CD14-positive monocyte (primary cell): ENCODE measurements at regions not wholly inside any gene's neighbourhood (a gene's known extent, or its start where the extent isn't known, plus 50 kb on each side); places are given as distances from the start of the nearest gene placed in this dataset.

Source experiments
- DNase-seq, 3 donors: peaks; one replicate each; pipeline ENCODE4 v3.0.0-alpha.2; 2011 to 2022
- H2AFZ ChIP-seq: 2 replicates; pipeline ENCODE4 v1.6.0; 2012; ENCODE audit warnings: mild to moderate bottlenecking, low read depth, low read length, inconsistent platforms; ENCODE audit not compliant: insufficient read depth, poor library complexity, severe bottlenecking
- H3K27ac ChIP-seq, 2 donors: 1 replicate in 1 of 2; 2 replicates in 1 of 2; pipeline ENCODE4 v1.5.1; 2012 to 2013; ENCODE audit warnings: low read length in 2 of 2, control low read depth in 1 of 2, inconsistent platforms in 1 of 2, low read depth in 1 of 2, mild to moderate bottlenecking in 1 of 2
- H3K27me3 ChIP-seq, 2 donors: one replicate each; pipeline versions ENCODE4 v1.6.0 to v1.6.1; 2011 to 2013; ENCODE audit warnings: low read length in 2 of 2; ENCODE audit not compliant: control insufficient read depth in 2 of 2, insufficient read depth in 2 of 2
- H3K36me3 ChIP-seq, 2 donors: replicated peaks in 1 of 2; 1 replicate in 1 of 2; 2 replicates in 1 of 2; pipeline versions ENCODE4 v1.5.1 to v1.6.1; 2012 to 2013; ENCODE audit warnings: low read length in 2 of 2, control low read depth in 1 of 2, inconsistent platforms in 1 of 2, mild to moderate bottlenecking in 1 of 2; ENCODE audit not compliant: insufficient read depth in 2 of 2, control insufficient read depth in 1 of 2
- H3K4me1 ChIP-seq, 2 donors: 1 replicate in 1 of 2; 2 replicates in 1 of 2; pipeline versions ENCODE4 v1.5.1 to v1.6.1; 2012 to 2013; ENCODE audit warnings: low read length in 2 of 2, control low read depth in 1 of 2, inconsistent platforms in 1 of 2, mild to moderate bottlenecking in 1 of 2, moderate library complexity in 1 of 2; ENCODE audit not compliant: insufficient read depth in 2 of 2, control insufficient read depth in 1 of 2
- H3K4me2 ChIP-seq: replicated peaks from 2 replicates; pipeline ENCODE3; 2012; ENCODE audit warnings: low read length, moderate library complexity, mild to moderate bottlenecking; ENCODE audit not compliant: poor library complexity, severe bottlenecking; ENCODE audit errors: extremely low read depth
- H3K4me3 ChIP-seq, 3 experiments: fragments of 200-600 bp in 1 of 3; sonication (generic) in 1 of 3; replicated peaks in 1 of 3; 1 replicate in 2 of 3; 2 replicates in 1 of 3; pipeline ENCODE4 v1.5.1; 2011 to 2013; ENCODE audit warnings: low read length in 3 of 3, mild to moderate bottlenecking in 3 of 3, control low read depth in 2 of 3, low read depth in 2 of 3, inconsistent platforms in 1 of 3, moderate library complexity in 1 of 3
- H3K79me2 ChIP-seq: 2 replicates; pipeline ENCODE4 v1.6.0; 2012; ENCODE audit warnings: mild to moderate bottlenecking, control low read depth, inconsistent platforms, low read length, moderate library complexity; ENCODE audit not compliant: insufficient read depth
- H3K9ac ChIP-seq: 2 replicates; pipeline ENCODE4 v1.6.0; 2017; ENCODE audit warnings: low read length, mild to moderate bottlenecking; ENCODE audit not compliant: insufficient read depth, poor library complexity, severe bottlenecking
- H3K9me3 ChIP-seq, 2 donors: replicated peaks in 1 of 2; 1 replicate in 1 of 2; 2 replicates in 1 of 2; pipeline versions ENCODE4 v1.5.1 to v1.6.1; 2012 to 2013; ENCODE audit warnings: low read length in 2 of 2, control low read depth in 1 of 2; ENCODE audit not compliant: control insufficient read depth in 1 of 2, insufficient read depth in 1 of 2
- H4K20me1 ChIP-seq: 2 replicates; pipeline ENCODE4 v1.6.0; 2012; ENCODE audit warnings: mild to moderate bottlenecking, low read length, control low read depth, moderate library complexity; ENCODE audit not compliant: insufficient read depth
- H3K27ac Mint-ChIP-seq, 7 donors: one replicate each; pipeline ENCODE4 v1.8.0; 2020; ENCODE audit warnings: mild to moderate bottlenecking in 7 of 7, mixed read lengths in 7 of 7, moderate library complexity in 6 of 7, inconsistent platforms in 2 of 7
- H3K27me3 Mint-ChIP-seq, 3 donors: one replicate each; pipeline ENCODE4 v1.8.0; 2021 to 2022; ENCODE audit warnings: low read depth in 3 of 3, mild to moderate bottlenecking in 3 of 3, mixed read lengths in 3 of 3, moderate library complexity in 3 of 3, inconsistent platforms in 1 of 3
- H3K36me3 Mint-ChIP-seq, 2 donors: one replicate each; pipeline ENCODE4 v1.8.0; 2020; ENCODE audit warnings: mixed read lengths in 2 of 2, inconsistent platforms in 1 of 2, mild to moderate bottlenecking in 1 of 2
- H3K4me1 Mint-ChIP-seq: one replicate; pipeline ENCODE4 v1.8.0; 2020; ENCODE audit warnings: mild to moderate bottlenecking, mixed read lengths
- H3K4me3 Mint-ChIP-seq, 2 donors: one replicate each; pipeline ENCODE4 v1.8.0; 2020; ENCODE audit warnings: mild to moderate bottlenecking in 2 of 2, mixed read lengths in 2 of 2, moderate library complexity in 1 of 2
- H3K9me3 Mint-ChIP-seq, 7 donors: one replicate each; pipeline ENCODE4 v1.8.0; 2020 to 2022; ENCODE audit warnings: mixed read lengths in 7 of 7, mild to moderate bottlenecking in 6 of 7, moderate library complexity in 6 of 7, inconsistent platforms in 2 of 7
- WGBS: methylation state at CpG from one replicate; pipeline ENCODE4 v1.1.5; 2013; ENCODE audit warnings: missing lambda C conversion rate; ENCODE audit not compliant: insufficient coverage; 5-methylcytosine and 5-hydroxymethylcytosine counted together
- intact Hi-C, 2 donors: fragments of 100-400 bp; cut with micrococcal nuclease; formaldehyde crosslinking; loops; one replicate each; pipeline versions ENCODE4 v1.15.0 to v1.15.1; 2023
- TF ChIP-seq, protein P1 (sequence below): fragments of 200-600 bp; IDR thresholded peaks from one replicate; pipeline ENCODE4 v1.8.0; 2022; ENCODE audit warnings: antibody characterized with exemption, mild to moderate bottlenecking

- Histone ChIP-seq H3K9ac (no peak overlapping the region), H3K79me2 (no peaks in the 10 kb centered on the region), H2AFZ (no peak overlapping the region), H3K27ac (no peak overlapping the region), H3K4me2 (no peak overlapping the region), H4K20me1 (no peaks in the 10 kb centered on the region), H3K4me1 (no peaks in the 10 kb centered on the region), H3K27me3 (no peaks in the 10 kb centered on the region), H3K9me3 (peaks cover 3 to 10% of the 10 kb centered on the region in 2 donors), H3K4me3 (no peak overlapping the region), H3K36me3 (no peaks in the 10 kb centered on the region)
- Mint-ChIP-seq H3K27me3 (no peaks in the 10 kb centered on the region), H3K27ac (no peak overlapping the region), H3K9me3 (peaks cover 0 to 4% (median 0%) of the 10 kb centered on the region in 7 donors), H3K36me3 (no peaks in the 10 kb centered on the region), H3K4me1 (no peaks in the 10 kb centered on the region), H3K4me3 (no peak overlapping the region)
- DNase-seq: no peak
- TF ChIP-seq, protein P1, sequence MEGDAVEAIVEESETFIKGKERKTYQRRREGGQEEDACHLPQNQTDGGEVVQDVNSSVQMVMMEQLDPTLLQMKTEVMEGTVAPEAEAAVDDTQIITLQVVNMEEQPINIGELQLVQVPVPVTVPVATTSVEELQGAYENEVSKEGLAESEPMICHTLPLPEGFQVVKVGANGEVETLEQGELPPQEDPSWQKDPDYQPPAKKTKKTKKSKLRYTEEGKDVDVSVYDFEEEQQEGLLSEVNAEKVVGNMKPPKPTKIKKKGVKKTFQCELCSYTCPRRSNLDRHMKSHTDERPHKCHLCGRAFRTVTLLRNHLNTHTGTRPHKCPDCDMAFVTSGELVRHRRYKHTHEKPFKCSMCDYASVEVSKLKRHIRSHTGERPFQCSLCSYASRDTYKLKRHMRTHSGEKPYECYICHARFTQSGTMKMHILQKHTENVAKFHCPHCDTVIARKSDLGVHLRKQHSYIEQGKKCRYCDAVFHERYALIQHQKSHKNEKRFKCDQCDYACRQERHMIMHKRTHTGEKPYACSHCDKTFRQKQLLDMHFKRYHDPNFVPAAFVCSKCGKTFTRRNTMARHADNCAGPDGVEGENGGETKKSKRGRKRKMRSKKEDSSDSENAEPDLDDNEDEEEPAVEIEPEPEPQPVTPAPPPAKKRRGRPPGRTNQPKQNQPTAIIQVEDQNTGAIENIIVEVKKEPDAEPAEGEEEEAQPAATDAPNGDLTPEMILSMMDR: no peak
- intact Hi-C loops: no loop called here
- WGBS: 58% methylated on average over 5 of the region's 6 CpGs
These were observed 534.2 kb upstream of the ZWINT start for GRCh38 chr10:56895306-56895705.

- no peak overlapping the region for H3K27ac ChIP-seq
- H3K4me3 ChIP-seq: no peak overlapping the region
- TF ChIP-seq, protein P1: no peak
- H3K36me3 ChIP-seq: no peaks in the 10 kb centered on the region
- H3K9ac ChIP-seq: no peak overlapping the region
- no peaks in the 10 kb centered on the region for H3K27me3 ChIP-seq
- no peak overlapping the region for H3K27ac Mint-ChIP-seq
- no peaks in the 10 kb centered on the region for H3K4me1 ChIP-seq
- H3K4me2 ChIP-seq: no peak overlapping the region
- 100% methylated on average over 1 of the region's 3 CpGs for WGBS
- H3K9me3 ChIP-seq: peaks cover 0 to 3% of the 10 kb centered on the region in 2 donors
- H3K79me2 ChIP-seq: no peaks in the 10 kb centered on the region
- no peaks in the 10 kb centered on the region for H3K27me3 Mint-ChIP-seq
- intact Hi-C loops: no loop called here
- no peaks in the 10 kb centered on the region for H3K36me3 Mint-ChIP-seq
- H3K4me3 Mint-ChIP-seq: no peak overlapping the region
- H3K4me1 Mint-ChIP-seq: no peaks in the 10 kb centered on the region
- H2AFZ ChIP-seq: no peak overlapping the region
- DNase-seq: no peak
- peaks cover 0 to 3% (median 0%) of the 10 kb centered on the region in 7 donors for H3K9me3 Mint-ChIP-seq
- H4K20me1 ChIP-seq: no peaks in the 10 kb centered on the region
These were observed 520.2 kb upstream of the ZWINT start for GRCh38 chr10:56881218-56881617.
